ENCODE measurements at regions not wholly inside any gene's neighbourhood (a gene's known extent, or its start where the extent isn't known, plus 50 kb on each side); places are given as distances from the start of the nearest gene placed in this dataset.

DNA sequence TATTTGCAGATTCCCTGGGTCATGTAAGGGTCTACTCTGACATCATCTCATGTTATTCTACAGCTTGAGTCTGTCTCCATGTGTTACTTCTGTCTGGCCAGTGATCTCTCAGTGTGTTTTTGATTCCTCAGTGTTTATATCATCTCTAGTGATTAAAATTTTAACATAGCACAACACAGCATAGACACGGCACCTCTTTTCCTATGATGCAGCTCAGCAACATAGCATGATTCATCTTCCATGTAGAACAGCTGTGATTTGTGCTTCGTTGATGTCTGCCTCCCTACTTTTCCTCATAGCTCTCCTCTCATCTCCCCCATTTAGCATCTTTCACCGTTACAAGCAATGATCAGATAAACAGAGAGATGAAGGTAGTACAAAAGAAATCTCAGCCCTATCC is 163.9 kb upstream of the DPT start:
- BruUV-seq (replicated peaks), result no TSS peak
- H3K27ac Mint-ChIP-seq (ENCODE audit: unreplicated experiment), result no peak overlapping the region
- TF ChIP-seq, protein P1, sequence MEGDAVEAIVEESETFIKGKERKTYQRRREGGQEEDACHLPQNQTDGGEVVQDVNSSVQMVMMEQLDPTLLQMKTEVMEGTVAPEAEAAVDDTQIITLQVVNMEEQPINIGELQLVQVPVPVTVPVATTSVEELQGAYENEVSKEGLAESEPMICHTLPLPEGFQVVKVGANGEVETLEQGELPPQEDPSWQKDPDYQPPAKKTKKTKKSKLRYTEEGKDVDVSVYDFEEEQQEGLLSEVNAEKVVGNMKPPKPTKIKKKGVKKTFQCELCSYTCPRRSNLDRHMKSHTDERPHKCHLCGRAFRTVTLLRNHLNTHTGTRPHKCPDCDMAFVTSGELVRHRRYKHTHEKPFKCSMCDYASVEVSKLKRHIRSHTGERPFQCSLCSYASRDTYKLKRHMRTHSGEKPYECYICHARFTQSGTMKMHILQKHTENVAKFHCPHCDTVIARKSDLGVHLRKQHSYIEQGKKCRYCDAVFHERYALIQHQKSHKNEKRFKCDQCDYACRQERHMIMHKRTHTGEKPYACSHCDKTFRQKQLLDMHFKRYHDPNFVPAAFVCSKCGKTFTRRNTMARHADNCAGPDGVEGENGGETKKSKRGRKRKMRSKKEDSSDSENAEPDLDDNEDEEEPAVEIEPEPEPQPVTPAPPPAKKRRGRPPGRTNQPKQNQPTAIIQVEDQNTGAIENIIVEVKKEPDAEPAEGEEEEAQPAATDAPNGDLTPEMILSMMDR (IDR thresholded peaks at IDR 0.05; ENCODE audit: insufficient read depth in 1 of 2, low read depth in 1 of 2, low read length in 1 of 2, severe bottlenecking in 1 of 2, unreplicated experiment in 1 of 2), result no peak
- no peak overlapping the region for H3K4me3 Mint-ChIP-seq (ENCODE audit: unreplicated experiment)
- peaks cover 23% of the 10 kb centered on the region for H3K9me3 Mint-ChIP-seq (ENCODE audit: unreplicated experiment)
- no peaks in the 10 kb centered on the region for H3K27me3 ChIP-seq (replicated peaks; ENCODE audit: control insufficient read depth, insufficient read depth, low read length)
- intact Hi-C loops (cut with micrococcal nuclease; ENCODE audit: unreplicated experiment), result no loop called here
- no peaks in the 10 kb centered on the region for H3K36me3 ChIP-seq (ENCODE audit: control insufficient read depth, insufficient read depth, low read length)
- no peaks in the 10 kb centered on the region for H3K36me3 Mint-ChIP-seq (ENCODE audit: insufficient read depth, unreplicated experiment)
- H3K4me1 Mint-ChIP-seq (ENCODE audit: low read depth, unreplicated experiment), result peaks cover 20% of the 10 kb centered on the region
- no peak for DNase-seq
- H3K4me1 ChIP-seq, result peaks cover 30% of the 10 kb centered on the region
- H3K9me3 ChIP-seq, result peaks cover 24% of the 10 kb centered on the region
- ChIA-PET CTCF (no interaction called here), POLR2A (no interaction called here)
- H3K4me3 ChIP-seq (ENCODE audit: low read depth, low read length), result no peak overlapping the region
- H3K27me3 Mint-ChIP-seq (ENCODE audit: insufficient read depth, unreplicated experiment), result no peaks in the 10 kb centered on the region

DNA sequence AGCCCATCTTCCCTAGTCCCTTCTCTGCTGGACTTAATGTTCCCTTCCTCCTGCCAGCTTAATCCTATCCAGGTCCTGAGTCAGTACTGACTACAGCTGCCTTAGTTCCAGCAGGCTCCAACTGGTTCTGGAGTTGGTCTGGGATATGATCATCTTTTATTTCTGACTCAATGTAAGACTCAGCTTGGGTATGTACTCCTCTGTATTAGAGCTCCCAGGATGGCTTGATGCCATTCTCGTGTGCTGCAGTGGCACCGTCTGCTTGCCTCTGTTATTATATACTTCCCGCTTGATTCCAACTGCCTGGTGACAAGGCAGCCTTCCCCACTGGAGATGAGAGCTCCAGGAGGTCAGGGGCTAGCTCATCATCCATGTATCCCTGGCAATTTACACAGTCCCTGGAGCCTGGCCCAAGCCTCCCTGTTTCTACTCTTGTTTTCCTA is 164.4 kb upstream of the DPT start:
- H3K9me3 Mint-ChIP-seq (ENCODE audit: unreplicated experiment), result peaks cover 23% of the 10 kb centered on the region
- Histone ChIP-seq H3K36me3 (ENCODE audit: control insufficient read depth, insufficient read depth, low read length) (no peaks in the 10 kb centered on the region), H3K4me3 (ENCODE audit: low read depth, low read length) (no peak overlapping the region), H3K4me1 (peaks cover 28% of the 10 kb centered on the region), H3K27me3 (replicated peaks; ENCODE audit: control insufficient read depth, insufficient read depth, low read length) (no peaks in the 10 kb centered on the region), H3K9me3 (peaks cover 20% of the 10 kb centered on the region)
- H3K27ac Mint-ChIP-seq (ENCODE audit: unreplicated experiment), result no peak overlapping the region
- intact Hi-C loops (cut with micrococcal nuclease; ENCODE audit: unreplicated experiment), result no loop called here
- H3K4me1 Mint-ChIP-seq (ENCODE audit: low read depth, unreplicated experiment), result peaks cover 22% of the 10 kb centered on the region
- H3K4me3 Mint-ChIP-seq (ENCODE audit: unreplicated experiment), result no peak overlapping the region
- DNase-seq, result no peak
- ChIA-PET CTCF (no interaction called here), POLR2A (no interaction called here)
- no peaks in the 10 kb centered on the region for H3K36me3 Mint-ChIP-seq (ENCODE audit: insufficient read depth, unreplicated experiment)
- H3K27me3 Mint-ChIP-seq (ENCODE audit: insufficient read depth, unreplicated experiment), result no peaks in the 10 kb centered on the region
- TF ChIP-seq, protein P1 (IDR thresholded peaks at IDR 0.05; ENCODE audit: insufficient read depth in 1 of 2, low read depth in 1 of 2, low read length in 1 of 2, severe bottlenecking in 1 of 2, unreplicated experiment in 1 of 2), result no peak
- no TSS peak for BruUV-seq (replicated peaks)

- ChIA-PET POLR2A (no interaction called here), CTCF (no interaction called here)
- no TSS peak for BruUV-seq (replicated peaks)
- no peak overlapping the region for H3K4me3 Mint-ChIP-seq (ENCODE audit: unreplicated experiment)
- peaks cover 17% of the 10 kb centered on the region for H3K4me1 Mint-ChIP-seq (ENCODE audit: low read depth, unreplicated experiment)
- Histone ChIP-seq H3K9me3 (peaks cover 11% of the 10 kb centered on the region), H3K4me3 (ENCODE audit: low read depth, low read length) (no peak overlapping the region), H3K4me1 (peaks cover 20% of the 10 kb centered on the region), H3K27me3 (replicated peaks; ENCODE audit: control insufficient read depth, insufficient read depth, low read length) (no peaks in the 10 kb centered on the region), H3K36me3 (ENCODE audit: control insufficient read depth, insufficient read depth, low read length) (no peaks in the 10 kb centered on the region)
- intact Hi-C loops (cut with micrococcal nuclease; ENCODE audit: unreplicated experiment), result no loop called here
- no peak overlapping the region for H3K27ac Mint-ChIP-seq (ENCODE audit: unreplicated experiment)
- no peak for DNase-seq
- H3K27me3 Mint-ChIP-seq (ENCODE audit: insufficient read depth, unreplicated experiment), result no peaks in the 10 kb centered on the region
- TF ChIP-seq, protein P1 (IDR thresholded peaks at IDR 0.05; ENCODE audit: insufficient read depth in 1 of 2, low read depth in 1 of 2, low read length in 1 of 2, severe bottlenecking in 1 of 2, unreplicated experiment in 1 of 2), result no peak
- no peaks in the 10 kb centered on the region for H3K36me3 Mint-ChIP-seq (ENCODE audit: insufficient read depth, unreplicated experiment)
- H3K9me3 Mint-ChIP-seq (ENCODE audit: unreplicated experiment), result peaks cover 14% of the 10 kb centered on the region
Measured at GRCh38 chr1:168894397-168894903, 165.4 kb upstream of the DPT start.

Measured in Caco-2 (cell line).